ENCODE measurements at regions not wholly inside any gene's neighbourhood (a gene's known extent, or its start where the extent isn't known, plus 50 kb on each side); places are given as distances from the start of the nearest gene placed in this dataset.

GRCh38 chr13:67308004-67308772 lies 78.1 kb upstream of the PCDH9 start:
- DNase-seq (ENCODE audit: extremely low spot score, unreplicated experiment) = no peak
- no peak for TF ChIP-seq CTCF (conservative IDR thresholded peaks at IDR 0.05)
- Mint-ChIP-seq H3K27me3 (no peaks in the 10 kb centered on the region), H3K4me3 (no peak overlapping the region), H3K4me1 (ENCODE audit: unreplicated experiment) (no peaks in the 10 kb centered on the region), H3K36me3 (no peaks in the 10 kb centered on the region), H3K9me3 (no peaks in the 10 kb centered on the region), H3K27ac (no peak overlapping the region)

DNA sequence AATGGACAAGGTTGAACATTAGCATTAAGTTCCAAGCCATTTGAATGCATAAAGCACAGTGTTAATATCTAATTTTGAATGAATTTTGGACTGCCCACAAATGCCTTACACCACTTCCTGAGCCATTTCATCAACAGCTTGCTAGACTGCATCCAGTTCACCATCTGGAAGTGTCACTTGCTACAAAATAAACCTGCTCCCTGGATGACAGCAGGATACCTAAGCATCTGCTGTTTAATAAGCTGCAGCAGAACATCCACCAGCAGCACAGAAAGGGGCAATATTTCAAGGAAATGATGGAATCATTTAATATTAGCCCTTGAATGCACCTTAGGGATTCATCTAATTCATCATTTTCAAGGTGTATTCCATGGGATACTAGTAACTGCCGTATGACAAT lies 76.6 kb upstream of the PCDH9 start:
- no peaks in the 10 kb centered on the region for H3K36me3 Mint-ChIP-seq
- no peaks in the 10 kb centered on the region for H3K9me3 Mint-ChIP-seq
- H3K27ac Mint-ChIP-seq = no peak overlapping the region
- no peaks in the 10 kb centered on the region for H3K4me1 Mint-ChIP-seq (ENCODE audit: unreplicated experiment)
- H3K4me3 Mint-ChIP-seq = no peak overlapping the region
- DNase-seq (ENCODE audit: extremely low spot score, unreplicated experiment) = no peak
- no peaks in the 10 kb centered on the region for H3K27me3 Mint-ChIP-seq
- no peak for TF ChIP-seq CTCF (conservative IDR thresholded peaks at IDR 0.05)

- Mint-ChIP-seq H3K27me3 (no peaks in the 10 kb centered on the region), H3K4me1 (ENCODE audit: unreplicated experiment) (no peaks in the 10 kb centered on the region), H3K27ac (no peak overlapping the region), H3K9me3 (no peaks in the 10 kb centered on the region), H3K36me3 (no peaks in the 10 kb centered on the region), H3K4me3 (no peak overlapping the region)
- DNase-seq (ENCODE audit: extremely low spot score, unreplicated experiment) = no peak
- no peak for TF ChIP-seq CTCF (conservative IDR thresholded peaks at IDR 0.05)
Observed at GRCh38 chr13:67303661-67304333, 73.7 kb upstream of the PCDH9 start.

GRCh38 chr13:67299751-67300150 lies 69.6 kb upstream of the PCDH9 start:
- no peaks in the 10 kb centered on the region for H3K9me3 Mint-ChIP-seq
- H3K4me1 Mint-ChIP-seq (ENCODE audit: unreplicated experiment) = no peaks in the 10 kb centered on the region
- TF ChIP-seq CTCF (conservative IDR thresholded peaks at IDR 0.05) = no peak
- no peak overlapping the region for H3K4me3 Mint-ChIP-seq
- DNase-seq (ENCODE audit: extremely low spot score, unreplicated experiment) = no peak
- H3K27me3 Mint-ChIP-seq = no peaks in the 10 kb centered on the region
- H3K36me3 Mint-ChIP-seq = no peaks in the 10 kb centered on the region
- no peak overlapping the region for H3K27ac Mint-ChIP-seq

- Mint-ChIP-seq H3K27me3 (no peaks in the 10 kb centered on the region), H3K36me3 (no peaks in the 10 kb centered on the region), H3K4me1 (ENCODE audit: unreplicated experiment) (no peaks in the 10 kb centered on the region), H3K4me3 (no peak overlapping the region), H3K27ac (no peak overlapping the region), H3K9me3 (no peaks in the 10 kb centered on the region)
- DNase-seq (ENCODE audit: extremely low spot score, unreplicated experiment) = no peak
- TF ChIP-seq CTCF (conservative IDR thresholded peaks at IDR 0.05) = no peak
Observed at GRCh38 chr13:67299072-67299635, 69.0 kb upstream of the PCDH9 start.
